Glomerular endothelial cell (primary cell): ENCODE measurements at regions not wholly inside any gene's neighbourhood (a gene's known extent, or its start where the extent isn't known, plus 50 kb on each side); places are given as distances from the start of the nearest gene placed in this dataset.

Source experiments
- DNase-seq: peaks from one replicate; pipeline ENCODE4 v3.0.0-alpha.2; 2011; ENCODE audit warnings: low read depth, low spot score; ENCODE audit errors: extremely low read depth

- DNase-seq: no peak
Measured at GRCh38 chr16:51637770-51638094, 486.7 kb upstream of the SALL1 start.

DNA sequence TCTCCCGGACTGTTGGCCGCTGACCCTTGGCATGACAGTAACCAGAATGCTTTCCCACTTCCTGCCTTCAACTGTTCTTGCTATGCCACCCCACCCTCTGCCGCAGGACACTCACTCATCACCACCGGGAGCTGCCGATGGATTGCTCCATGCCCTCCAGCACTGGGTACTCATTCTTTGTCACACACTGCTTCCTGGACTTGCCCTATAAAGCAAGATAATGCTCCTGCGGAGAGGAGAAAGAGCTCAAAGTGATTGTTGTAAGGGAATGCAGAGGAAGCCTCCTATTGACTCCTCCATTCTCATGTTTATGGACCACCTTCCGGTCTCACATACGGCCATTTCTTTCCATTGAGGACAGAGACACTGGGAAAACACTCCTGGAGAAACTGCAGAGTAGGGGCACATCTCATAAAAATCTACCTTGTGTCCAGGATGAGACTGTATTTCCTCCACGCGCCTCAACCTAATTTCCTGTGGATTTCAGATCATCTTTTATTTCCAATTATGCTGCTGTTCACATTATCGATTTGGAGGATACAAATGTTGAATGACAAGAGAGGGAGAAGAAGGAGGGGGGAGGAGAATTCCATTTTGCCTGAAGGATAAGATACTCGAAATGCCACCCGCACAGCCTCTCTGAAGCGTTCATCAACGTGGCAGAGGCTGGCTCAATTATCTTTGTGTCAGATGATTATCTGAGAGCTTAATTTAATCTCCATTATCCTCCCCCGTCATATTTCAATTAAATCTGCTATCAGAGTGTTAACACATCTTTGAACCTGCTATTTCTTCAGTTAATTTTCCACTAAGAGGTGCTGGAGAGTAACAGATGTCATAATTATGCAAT is 486.1 kb upstream of the SALL1 start:
- DNase-seq: no peak

DNA sequence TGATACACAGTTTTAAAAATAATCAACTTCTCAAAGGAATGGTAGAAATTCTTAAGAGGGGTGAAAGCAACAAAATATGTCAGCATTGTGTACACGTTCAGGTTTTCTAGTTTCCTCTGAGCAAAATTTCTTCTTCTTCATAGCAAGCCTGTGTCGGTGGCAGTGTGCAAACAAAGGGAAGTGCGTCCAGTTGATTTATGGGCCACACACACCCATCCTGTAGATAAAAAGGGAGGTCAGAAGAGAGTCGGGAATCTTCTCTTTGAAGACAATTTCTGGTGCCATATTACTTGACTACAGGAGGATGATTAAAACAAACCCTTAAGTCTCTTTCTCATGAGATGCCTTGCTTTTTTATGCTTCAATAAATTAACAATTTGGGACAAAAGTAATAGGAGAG is 484.1 kb upstream of the SALL1 start:
- no peak for DNase-seq

DNA sequence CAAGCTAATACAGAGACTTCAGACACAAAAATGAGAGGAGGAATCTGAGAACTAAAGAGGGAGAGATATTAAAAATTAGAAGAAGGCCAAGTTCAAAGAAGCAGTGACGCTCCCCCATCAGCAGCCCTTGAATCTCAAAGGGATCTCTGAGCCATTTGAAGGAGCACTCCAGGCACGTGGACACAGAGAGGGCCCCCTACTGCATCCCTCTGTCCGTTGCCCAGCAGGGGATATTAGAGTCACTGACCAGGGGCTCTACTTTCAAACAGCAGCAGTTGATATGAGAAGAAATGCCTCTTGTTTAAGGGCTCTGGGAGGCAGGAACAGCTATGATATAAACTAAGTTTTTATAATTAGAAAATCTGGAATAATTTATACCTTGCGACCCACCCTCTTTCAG is 479.0 kb upstream of the SALL1 start:
- no peak for DNase-seq

GRCh38 chr16:51629576-51629975 is 478.5 kb upstream of the SALL1 start:
- no peak for DNase-seq

DNA sequence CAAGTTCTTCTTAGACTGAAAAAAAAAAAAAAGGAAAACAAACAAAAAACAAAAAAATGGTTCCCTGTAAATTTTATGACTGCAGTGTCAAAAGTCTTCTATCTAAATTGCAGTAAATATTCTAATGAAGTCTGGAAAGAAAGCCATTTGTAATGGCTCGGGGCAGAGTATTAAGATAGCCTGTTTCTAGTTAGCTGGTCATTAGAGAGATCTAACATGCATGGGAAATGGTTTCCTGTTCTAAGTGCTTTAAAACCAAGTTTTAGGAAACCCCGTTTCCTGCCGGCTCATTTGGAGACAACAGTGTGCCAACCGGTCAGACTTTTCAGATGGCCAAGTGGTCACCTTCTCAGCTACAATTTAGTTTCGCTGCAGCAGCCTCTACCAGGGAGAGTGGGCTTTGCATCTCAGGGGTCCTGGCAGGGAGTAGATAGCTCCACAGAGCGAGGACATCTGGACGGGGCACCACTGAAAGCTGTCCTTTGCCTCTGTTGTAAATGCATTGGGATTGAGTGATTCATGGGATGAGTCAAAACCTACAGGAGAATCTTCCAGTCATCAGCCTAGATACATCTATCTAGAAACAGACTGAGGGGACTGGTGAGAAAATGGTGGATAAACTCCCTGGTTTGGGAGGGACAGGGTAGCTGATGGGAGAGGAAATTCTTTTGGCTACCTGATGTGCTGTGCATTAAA is 473.2 kb upstream of the SALL1 start:
- DNase-seq: no peak

GRCh38 chr16:51621610-51622009 is 470.5 kb upstream of the SALL1 start:
- DNase-seq: no peak

DNA sequence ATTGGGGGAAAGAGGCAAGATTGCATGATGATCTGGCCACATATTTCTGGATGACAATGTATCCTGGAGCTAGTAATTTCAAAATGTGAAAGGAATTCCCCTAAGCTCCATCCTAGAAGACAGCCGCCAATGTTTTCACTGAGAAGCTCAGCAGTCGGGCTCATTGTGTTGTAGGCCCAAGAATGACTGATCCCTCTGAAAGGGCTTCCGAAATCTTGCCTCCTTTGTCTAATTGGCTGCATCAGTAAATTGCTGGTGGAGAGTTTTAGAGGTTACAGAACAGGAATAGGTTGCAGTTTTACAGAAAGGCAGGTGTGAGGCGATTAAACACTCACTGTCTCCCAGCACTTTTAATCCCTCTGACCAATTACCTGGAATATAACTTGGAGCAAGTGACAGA is 464.1 kb upstream of the SALL1 start:
- no peak for DNase-seq

- DNase-seq: no peak
Measured at GRCh38 chr16:51607201-51607651, 456.2 kb upstream of the SALL1 start.

DNA sequence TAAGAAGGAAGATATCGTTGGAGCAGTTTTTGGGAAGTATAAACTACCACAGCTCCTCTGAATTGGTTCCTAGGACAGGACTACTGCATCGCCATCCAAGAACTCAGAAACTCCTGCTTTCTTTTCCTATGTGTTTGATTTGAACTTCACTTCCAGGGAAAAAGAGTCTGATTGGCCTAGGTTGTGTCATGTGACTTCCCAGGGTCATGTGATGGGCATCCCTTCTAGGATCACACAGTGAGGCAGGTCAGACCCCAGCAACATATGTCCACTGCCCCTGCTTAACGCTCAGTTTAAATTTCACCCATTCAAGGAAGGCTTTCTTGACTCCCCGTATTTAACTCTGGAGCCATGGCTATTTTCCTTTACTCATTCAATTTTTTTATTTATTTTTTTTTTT is 445.2 kb upstream of the SALL1 start:
- DNase-seq: no peak

DNA sequence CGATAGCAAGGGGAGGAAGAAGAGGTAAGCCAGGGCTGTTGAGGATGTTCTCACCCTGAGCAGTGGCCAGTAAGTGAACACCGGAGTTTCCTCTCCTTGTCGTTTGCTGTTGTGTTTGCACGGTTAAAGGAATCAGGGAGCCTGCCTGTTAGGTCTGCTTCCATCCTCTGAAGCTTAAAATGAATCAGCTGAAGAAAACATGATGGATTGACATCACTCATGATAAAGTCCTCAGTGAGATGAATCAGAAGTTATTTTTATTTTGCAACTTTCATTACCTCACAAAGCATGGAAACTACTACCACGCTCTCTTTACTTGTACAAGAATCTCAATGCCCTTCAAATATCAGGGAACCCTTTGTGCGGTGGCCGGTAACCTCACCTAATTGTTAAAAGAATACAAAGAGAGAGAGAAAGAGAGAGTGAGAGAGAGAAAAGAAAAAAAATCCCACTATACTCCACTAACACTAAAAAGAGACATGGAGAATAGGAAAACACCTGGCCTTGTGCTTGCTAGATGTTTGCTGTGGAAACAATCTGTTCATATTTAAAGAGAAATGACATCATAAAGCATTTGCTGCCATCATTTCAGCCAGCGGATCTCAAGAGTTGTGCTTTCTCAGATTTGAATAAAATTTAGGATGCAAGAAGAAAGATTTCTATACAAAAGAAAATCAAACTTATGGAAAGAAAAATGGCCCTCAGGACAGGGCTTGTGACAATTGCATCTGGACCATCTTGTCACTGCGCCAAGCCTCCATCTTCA is 441.6 kb upstream of the SALL1 start:
- no peak for DNase-seq

DNA sequence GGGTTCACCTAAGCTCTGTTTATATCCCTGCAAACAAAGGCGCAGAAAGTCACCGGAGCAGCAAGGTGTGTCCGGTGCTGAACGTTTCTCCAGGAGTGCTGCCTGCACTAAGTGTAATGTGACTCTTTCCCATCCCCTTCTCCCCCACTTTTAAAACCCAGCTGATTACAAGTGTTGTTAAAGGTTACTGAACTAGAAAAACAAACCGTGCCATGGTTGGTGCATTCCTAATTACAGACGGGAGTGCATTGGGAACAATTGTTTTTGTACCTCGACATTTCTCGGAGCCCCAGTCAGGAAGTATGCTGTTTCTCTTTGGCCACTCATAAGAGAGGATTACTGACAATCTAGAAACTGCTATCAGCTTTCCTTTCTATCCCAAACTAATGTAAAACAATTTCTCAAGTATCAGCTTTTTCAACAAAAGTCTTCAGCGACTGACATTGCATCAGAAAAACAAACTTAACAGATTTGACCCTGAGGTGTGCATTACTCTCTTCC is 441.0 kb upstream of the SALL1 start:
- no peak for DNase-seq

DNA sequence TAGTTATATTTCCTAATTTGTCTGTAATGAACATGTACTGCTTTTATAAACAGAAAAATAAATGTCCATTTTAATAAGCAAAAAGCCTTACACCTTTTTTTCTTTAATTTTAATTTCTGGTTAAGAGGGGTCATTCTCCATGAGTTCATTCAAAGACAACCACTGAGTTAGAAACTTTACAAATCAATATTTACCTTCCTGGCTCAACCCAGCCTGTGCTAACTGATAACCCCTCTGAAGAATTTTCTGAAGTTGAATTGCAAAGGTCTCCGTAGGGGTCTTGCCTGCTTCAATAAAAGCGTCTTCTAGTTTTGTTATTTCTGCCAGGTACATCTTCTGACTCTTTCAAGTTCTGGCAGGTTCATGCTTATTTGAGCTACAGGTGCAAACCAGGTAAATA is 440.4 kb upstream of the SALL1 start:
- DNase-seq: no peak

GRCh38 chr16:51579652-51580360 is 428.7 kb upstream of the SALL1 start:
- no peak for DNase-seq

DNA sequence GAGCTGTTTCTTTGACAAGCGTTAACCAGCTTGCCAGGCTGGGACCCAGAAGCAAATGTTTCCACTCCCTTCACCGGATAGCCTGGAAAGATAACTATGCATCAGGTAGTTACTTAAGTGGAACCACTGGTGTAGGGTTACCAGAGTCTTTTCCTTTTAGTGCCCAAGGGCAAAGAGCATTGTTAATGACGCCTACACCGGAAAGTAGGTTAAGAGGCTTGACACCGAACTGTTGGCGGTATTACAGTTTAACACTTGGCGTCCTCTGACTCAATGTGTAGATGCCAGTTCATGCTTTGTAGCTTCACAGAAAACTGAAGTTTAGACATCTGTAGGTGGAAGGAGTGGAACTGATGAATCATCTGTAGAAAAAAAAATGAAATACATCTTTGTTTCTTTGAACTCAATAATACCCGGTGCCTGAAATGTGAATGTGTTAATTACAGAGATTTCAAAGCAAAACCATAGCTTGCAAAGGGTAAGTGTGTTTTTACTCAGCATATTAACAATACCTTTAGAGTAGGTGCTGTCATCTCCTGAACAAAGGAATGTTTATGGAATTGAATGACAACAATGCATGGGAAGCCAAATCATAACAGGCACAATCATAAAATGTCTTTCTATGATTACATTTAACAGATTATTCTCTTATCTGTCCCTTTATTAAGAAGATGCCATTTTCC is 426.7 kb upstream of the SALL1 start:
- no peak for DNase-seq

DNA sequence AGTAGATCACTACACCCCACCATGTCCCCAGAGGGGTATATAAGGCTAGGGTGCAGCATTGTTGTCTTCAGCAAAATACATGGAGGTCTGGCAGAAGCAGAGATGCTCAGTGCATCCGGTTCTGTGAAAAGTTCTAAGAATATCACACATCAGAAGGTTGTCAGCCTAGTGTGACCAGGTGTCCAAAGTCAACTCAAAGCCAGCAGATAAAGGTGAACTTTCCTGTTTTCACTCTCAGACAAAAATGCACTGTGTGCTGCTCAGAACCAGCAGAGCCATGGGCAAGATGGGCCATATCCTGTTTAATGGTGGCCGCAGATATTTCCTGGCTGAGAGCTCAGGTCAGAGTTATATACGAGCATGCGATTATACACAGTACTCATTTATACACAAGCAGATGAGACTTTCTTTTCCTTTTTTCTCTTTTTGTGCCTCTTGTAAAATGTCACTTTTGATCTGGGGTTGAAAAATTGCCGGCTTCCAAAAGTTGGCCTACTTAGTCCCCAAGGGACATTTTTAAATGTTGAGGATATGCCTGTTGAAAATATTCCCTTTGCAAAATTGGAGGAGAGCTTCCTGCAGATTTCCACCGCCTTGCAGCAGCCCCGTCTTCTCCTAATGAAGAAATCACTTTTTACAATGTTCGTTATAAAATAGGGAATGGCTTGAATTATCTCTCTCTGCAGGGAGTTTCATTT is 425.6 kb upstream of the SALL1 start:
- DNase-seq: no peak

GRCh38 chr16:51573191-51573590 is 422.1 kb upstream of the SALL1 start:
- DNase-seq: no peak

- peak; percentile 37 for DNase-seq
Measured at GRCh38 chr16:51569203-51569931, 418.3 kb upstream of the SALL1 start.

DNA sequence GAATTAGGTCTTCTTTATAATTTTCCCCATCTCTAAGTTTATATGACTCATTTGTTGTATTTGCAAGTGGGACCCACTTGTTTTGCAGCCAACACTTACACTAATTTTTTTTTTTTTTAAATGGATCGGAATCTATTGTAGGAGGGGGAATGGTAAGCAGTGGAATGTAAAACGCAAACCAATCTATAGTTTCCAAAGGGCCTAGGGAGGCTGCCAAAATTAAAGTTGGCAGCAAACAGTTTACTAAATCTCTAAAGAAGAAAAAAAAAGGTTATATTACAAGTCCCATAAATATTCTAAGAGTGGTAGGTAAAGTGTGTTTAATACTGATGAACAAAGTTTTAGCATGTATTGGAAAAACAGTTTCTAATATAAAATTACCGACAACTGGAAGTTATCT is 416.8 kb upstream of the SALL1 start:
- DNase-seq: no peak
